Bronchial epithelial cell (primary cell): ENCODE measurements at regions not wholly inside any gene's neighbourhood (a gene's known extent, or its start where the extent isn't known, plus 50 kb on each side); places are given as distances from the start of the nearest gene placed in this dataset.
"Not testable (repeated sequence)": the region's sequence is repeated elsewhere in the genome, so short reads cannot be mapped to it uniquely, and the experiment has no call there.

Experiments used
- DNase-seq: peaks from one replicate; pipeline ENCODE4 v3.0.0-alpha.2; 2010; ENCODE audit warnings: low read depth
- FAIRE-seq: peaks from 2 replicates; lab custom pipeline; 2011; peaks lifted over from hg19 to GRCh38; lab: Jason Lieb, UNC
- H3K27me3 ChIP-seq: 2 replicates; pipeline ENCODE4 v1.5.1; 2011; ENCODE audit warnings: low read length; ENCODE audit not compliant: control insufficient read depth, insufficient read depth
- H3K36me3 ChIP-seq: 2 replicates; pipeline ENCODE4 v1.5.1; 2011; ENCODE audit warnings: low read length; ENCODE audit not compliant: control insufficient read depth, insufficient read depth
- H3K4me3 ChIP-seq: 2 replicates; pipeline ENCODE4 v1.5.1; 2011; ENCODE audit warnings: mild to moderate bottlenecking, low read depth, low read length, control low read depth
- CTCF ChIP-seq: IDR thresholded peaks from 2 replicates; pipeline ENCODE4 v1.5.1; 2011; ENCODE audit warnings: mild to moderate bottlenecking, moderate library complexity, low read length, control low read depth, inconsistent platforms; ENCODE audit not compliant: insufficient read depth, severe bottlenecking

GRCh38 chr4:126762663-126763247 lies 870.0 kb upstream of the INTU start:
- Histone ChIP-seq H3K27me3 (no peaks in the 10 kb centered on the region), H3K36me3 (no peaks in the 10 kb centered on the region), H3K4me3 (no peak overlapping the region)
- peak; percentile 64 for DNase-seq
- no peak for TF ChIP-seq CTCF
- FAIRE-seq = no peak

GRCh38 chr4:126766241-126766640 lies 866.5 kb upstream of the INTU start:
- no peaks in the 10 kb centered on the region for H3K27me3 ChIP-seq
- DNase-seq = no peak
- FAIRE-seq = no peak
- no peak overlapping the region for H3K4me3 ChIP-seq
- H3K36me3 ChIP-seq = no peaks in the 10 kb centered on the region
- no peak for TF ChIP-seq CTCF

GRCh38 chr4:126768338-126768737 lies 864.4 kb upstream of the INTU start:
- Histone ChIP-seq H3K27me3 (no peaks in the 10 kb centered on the region), H3K4me3 (no peak overlapping the region), H3K36me3 (no peaks in the 10 kb centered on the region)
- TF ChIP-seq CTCF = no peak
- DNase-seq (no peak), FAIRE-seq (no peak)

- not testable (repeated sequence) for FAIRE-seq
Measured at GRCh38 chr4:126770811-126771553, 861.8 kb upstream of the INTU start.

GRCh38 chr4:126771618-126772017 lies 861.1 kb upstream of the INTU start:
- DNase-seq, FAIRE-seq, H3K36me3 ChIP-seq, H3K27me3 ChIP-seq, H3K4me3 ChIP-seq: not testable (repeated sequence)

More at GRCh38 chr4:126770811-126771553, 861.8 kb upstream of the INTU start:
- H3K4me3 ChIP-seq, DNase-seq, H3K36me3 ChIP-seq, H3K27me3 ChIP-seq: not testable (repeated sequence)

GRCh38 chr4:126772662-126773061 lies 860.1 kb upstream of the INTU start:
- DNase-seq (no peak), FAIRE-seq (no peak)
- Histone ChIP-seq H3K27me3 (no peaks in the 10 kb centered on the region), H3K36me3 (no peaks in the 10 kb centered on the region), H3K4me3 (no peak overlapping the region)
- TF ChIP-seq CTCF = no peak
